Heart left ventricle (tissue), 13 donors: ENCODE measurements at regions not wholly inside any gene's neighbourhood (a gene's known extent, or its start where the extent isn't known, plus 50 kb on each side); places are given as distances from the start of the nearest gene placed in this dataset.

ENCODE experiments used
- POLR2A ChIP-seq, 2 donors: fragments of 450-650 bp; IDR thresholded peaks; one replicate each; pipeline ENCODE4 v1.6.1; 2017; ENCODE audit warnings: antibody characterized with exemption in 2 of 2, mild to moderate bottlenecking in 2 of 2, moderate library complexity in 2 of 2
- TF ChIP-seq, protein P1 (sequence below), 12 donors: fragments of 200-600 bp; sonication (generic) in 4 of 12; IDR thresholded peaks; one replicate each; pipeline versions ENCODE4 v1.5.0 to v1.8.0; 2018 to 2022; ENCODE audit warnings: antibody characterized with exemption in 12 of 12, mild to moderate bottlenecking in 5 of 12
- donor health status: ischemic (EF 13 %, LVEDD 7.1; RV severe dilation, severe dysfunction).
- donor health status: DM: no; HTN: yes; CAD: no.
- donor health status: DM: no; HTN: no; CAD: no.
- donor health status: ischemic (EF 25% LVEDD 6.9; RV normal size, moderate dysfunction).
- donor health status: ischemic (EF 25% LVEDD 5.7; RV mildly dilated, moderate dysfunction).
- donor health status: ischemic (EF 35%, LVEDD 5.7; RV mildly dilated, moderate dysfunction).
- donor health status: nonischemic (EF 11% LVEDD 7.7; RV severe dilation, severe dysfunction).
- donor health status: DM: yes; HTN: yes; CAD: no.
- donor health status: PGD.
- donor health status: ischemic (EF 29% LVEDD 5.4; RV normal size, mild dysfunction).
- donor health status: nonischemic (EF 23%, LVEDD 6.1; RV moderate dilation, normal function).

DNA sequence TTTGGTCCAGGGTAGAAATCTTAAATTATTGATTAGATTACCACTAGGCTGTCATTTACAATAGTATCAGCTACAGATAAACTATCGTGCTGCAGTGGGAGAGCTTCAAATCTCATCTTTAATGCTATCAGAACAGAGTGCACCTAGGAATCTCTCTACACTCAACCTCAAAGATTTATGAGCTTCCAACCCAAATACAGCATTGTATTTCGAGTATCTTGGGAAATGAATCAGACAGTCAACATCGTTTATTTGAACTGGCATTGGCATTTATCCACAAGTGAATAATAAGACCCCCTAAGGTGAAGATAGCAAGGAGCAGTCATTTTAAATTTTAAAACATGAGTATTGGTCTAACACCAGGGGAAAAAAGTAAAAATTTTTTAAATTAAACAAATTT lies 1203.2 kb downstream of the CDH12 start:
- TF ChIP-seq, protein P1, sequence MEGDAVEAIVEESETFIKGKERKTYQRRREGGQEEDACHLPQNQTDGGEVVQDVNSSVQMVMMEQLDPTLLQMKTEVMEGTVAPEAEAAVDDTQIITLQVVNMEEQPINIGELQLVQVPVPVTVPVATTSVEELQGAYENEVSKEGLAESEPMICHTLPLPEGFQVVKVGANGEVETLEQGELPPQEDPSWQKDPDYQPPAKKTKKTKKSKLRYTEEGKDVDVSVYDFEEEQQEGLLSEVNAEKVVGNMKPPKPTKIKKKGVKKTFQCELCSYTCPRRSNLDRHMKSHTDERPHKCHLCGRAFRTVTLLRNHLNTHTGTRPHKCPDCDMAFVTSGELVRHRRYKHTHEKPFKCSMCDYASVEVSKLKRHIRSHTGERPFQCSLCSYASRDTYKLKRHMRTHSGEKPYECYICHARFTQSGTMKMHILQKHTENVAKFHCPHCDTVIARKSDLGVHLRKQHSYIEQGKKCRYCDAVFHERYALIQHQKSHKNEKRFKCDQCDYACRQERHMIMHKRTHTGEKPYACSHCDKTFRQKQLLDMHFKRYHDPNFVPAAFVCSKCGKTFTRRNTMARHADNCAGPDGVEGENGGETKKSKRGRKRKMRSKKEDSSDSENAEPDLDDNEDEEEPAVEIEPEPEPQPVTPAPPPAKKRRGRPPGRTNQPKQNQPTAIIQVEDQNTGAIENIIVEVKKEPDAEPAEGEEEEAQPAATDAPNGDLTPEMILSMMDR (IDR thresholded peaks at IDR 0.05) = no peak
- TF ChIP-seq POLR2A (IDR thresholded peaks at IDR 0.05) = no peak
